Coronary artery (tissue), 2 donors: ENCODE measurements at regions not wholly inside any gene's neighbourhood (a gene's known extent, or its start where the extent isn't known, plus 50 kb on each side); places are given as distances from the start of the nearest gene placed in this dataset.

Experiments used
- DNase-seq: peaks from one replicate; pipeline ENCODE4 v3.0.0-alpha.2; 2017; ENCODE audit warnings: low spot score
- H3K27ac ChIP-seq, 2 donors: fragments of 200-600 bp; sonication (generic); one replicate each; pipeline ENCODE4 v1.5.1; 2016 to 2019
- H3K4me3 ChIP-seq: fragments of 200-600 bp; sonication (generic); 2 replicates; pipeline ENCODE4 v1.5.1; 2016; ENCODE audit warnings: mild to moderate bottlenecking, moderate library complexity
- CTCF ChIP-seq: fragments of 200-600 bp; sonication (generic); IDR thresholded peaks from one replicate; pipeline ENCODE4 v1.5.1; 2019; ENCODE audit warnings: antibody characterized with exemption

- H3K4me3 ChIP-seq: no peak overlapping the region
- DNase-seq: no peak
- TF ChIP-seq CTCF: no peak
- H3K27ac ChIP-seq: no peak overlapping the region
These were observed 486.4 kb upstream of the DAB1 start for GRCh38 chr1:57910305-57910704.

GRCh38 chr1:57908147-57908890 is 484.5 kb upstream of the DAB1 start:
- Histone ChIP-seq H3K4me3 (no peak overlapping the region), H3K27ac (no peak overlapping the region)
- no peak for DNase-seq
- no peak for TF ChIP-seq CTCF

- no peak for TF ChIP-seq CTCF
- H3K27ac ChIP-seq: no peak overlapping the region
- no peak overlapping the region for H3K4me3 ChIP-seq
- no peak for DNase-seq
These were observed 477.5 kb upstream of the DAB1 start for GRCh38 chr1:57901208-57901919.

- TF ChIP-seq CTCF: no peak
- DNase-seq: no peak
- Histone ChIP-seq H3K27ac (no peak overlapping the region), H3K4me3 (no peak overlapping the region)
These were observed 474.7 kb upstream of the DAB1 start for GRCh38 chr1:57898531-57898930.

- no peak for DNase-seq
- TF ChIP-seq CTCF: no peak
- no peak overlapping the region for H3K4me3 ChIP-seq
- H3K27ac ChIP-seq: no peak overlapping the region
These were observed 473.7 kb upstream of the DAB1 start for GRCh38 chr1:57897581-57897980.

- Histone ChIP-seq H3K4me3 (no peak overlapping the region), H3K27ac (no peak overlapping the region)
- DNase-seq: no peak
- TF ChIP-seq CTCF: no peak
These were observed 470.5 kb upstream of the DAB1 start for GRCh38 chr1:57894315-57894714.
